Left kidney (tissue), 1 donor: ENCODE measurements at regions not wholly inside any gene's neighbourhood (a gene's known extent, or its start where the extent isn't known, plus 50 kb on each side); places are given as distances from the start of the nearest gene placed in this dataset.
"Not testable (repeated sequence)": the region's sequence is repeated elsewhere in the genome, so short reads cannot be mapped to it uniquely, and the experiment has no call there.

Experiments
- DNase-seq: peaks from one replicate; pipeline ENCODE4 v3.0.0-alpha.2; 2013

DNA sequence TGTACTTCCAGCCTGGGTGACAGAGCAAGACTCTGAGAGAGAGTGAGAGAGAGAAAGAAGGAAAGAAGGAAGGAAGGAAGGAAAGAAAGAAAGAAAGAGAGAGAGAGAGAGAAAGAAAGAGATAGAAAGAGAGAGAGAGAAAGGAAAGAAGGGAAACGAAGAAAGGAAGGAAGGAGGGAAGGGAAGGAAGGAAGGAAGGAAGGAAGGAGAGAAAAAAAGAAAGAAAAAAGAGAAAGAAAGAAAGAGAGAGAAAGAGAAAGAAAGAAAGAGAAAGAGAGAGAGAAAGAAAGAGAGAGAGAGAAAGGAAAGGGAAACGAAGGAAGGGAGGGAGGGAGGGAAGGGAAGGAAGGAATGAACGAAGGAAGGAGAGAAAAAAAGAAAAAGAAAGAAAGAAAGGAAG lies 238.6 kb downstream of the ASMT start:
- DNase-seq, result no peak

DNA sequence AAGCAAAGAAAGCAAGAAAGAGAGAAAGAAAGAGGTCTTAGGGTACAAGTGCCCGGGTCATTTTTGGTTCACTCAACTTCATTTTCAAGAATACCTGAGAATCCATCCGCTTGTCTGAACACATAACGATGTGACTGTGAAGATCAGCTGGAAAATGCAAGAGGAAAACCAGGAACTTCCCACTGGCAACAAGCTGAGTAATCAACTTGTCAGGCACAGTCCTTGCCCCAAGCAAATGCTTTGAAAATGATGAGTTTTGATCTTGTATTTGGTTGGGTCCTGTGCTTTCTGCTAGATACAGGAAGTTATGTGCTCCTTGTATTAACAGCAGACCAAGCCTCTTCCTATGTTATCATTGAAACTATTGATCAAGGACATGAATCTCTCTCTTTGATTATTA lies 239.1 kb downstream of the ASMT start:
- DNase-seq, result no peak

DNA sequence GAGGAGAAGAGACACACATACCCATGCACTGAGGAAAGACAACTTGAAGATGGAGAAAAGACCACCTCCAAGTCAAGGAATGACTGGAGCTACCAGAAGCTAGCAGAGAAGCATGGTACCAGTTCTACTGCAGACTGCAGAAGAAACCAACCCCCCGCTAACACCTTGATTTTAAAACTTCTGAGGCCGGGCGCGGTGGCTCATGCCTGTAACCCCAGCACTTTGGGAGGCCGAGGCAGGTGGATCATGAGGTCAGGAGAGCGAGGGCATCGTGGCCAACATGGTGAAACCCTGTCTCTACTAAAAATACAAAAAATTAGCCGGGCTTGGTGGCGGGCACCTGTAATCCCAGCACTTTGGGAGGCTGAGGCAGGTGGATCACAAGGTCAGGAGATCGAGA lies 240.0 kb downstream of the ASMT start:
- DNase-seq, result not testable (repeated sequence)

DNA sequence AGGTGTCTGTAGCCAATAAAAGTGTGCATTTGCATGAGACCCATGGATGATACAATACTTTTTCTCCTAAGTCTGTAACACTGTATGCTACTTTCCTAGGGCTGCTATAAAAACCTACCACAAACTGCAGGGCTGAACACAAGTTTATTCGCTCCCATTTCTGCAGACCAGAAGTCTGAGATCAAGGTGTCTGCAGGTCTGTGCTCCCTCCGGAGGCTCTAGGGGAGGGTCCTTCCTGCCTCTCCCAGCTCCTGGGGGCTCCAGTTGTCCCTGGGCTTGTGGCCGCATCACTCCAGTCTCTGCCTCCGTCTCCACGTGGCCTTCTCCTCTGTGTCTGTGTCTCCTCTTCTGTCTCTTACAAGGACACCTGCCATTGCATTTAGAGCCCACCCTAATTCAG lies 244.4 kb downstream of the ASMT start:
- not testable (repeated sequence) for DNase-seq

DNA sequence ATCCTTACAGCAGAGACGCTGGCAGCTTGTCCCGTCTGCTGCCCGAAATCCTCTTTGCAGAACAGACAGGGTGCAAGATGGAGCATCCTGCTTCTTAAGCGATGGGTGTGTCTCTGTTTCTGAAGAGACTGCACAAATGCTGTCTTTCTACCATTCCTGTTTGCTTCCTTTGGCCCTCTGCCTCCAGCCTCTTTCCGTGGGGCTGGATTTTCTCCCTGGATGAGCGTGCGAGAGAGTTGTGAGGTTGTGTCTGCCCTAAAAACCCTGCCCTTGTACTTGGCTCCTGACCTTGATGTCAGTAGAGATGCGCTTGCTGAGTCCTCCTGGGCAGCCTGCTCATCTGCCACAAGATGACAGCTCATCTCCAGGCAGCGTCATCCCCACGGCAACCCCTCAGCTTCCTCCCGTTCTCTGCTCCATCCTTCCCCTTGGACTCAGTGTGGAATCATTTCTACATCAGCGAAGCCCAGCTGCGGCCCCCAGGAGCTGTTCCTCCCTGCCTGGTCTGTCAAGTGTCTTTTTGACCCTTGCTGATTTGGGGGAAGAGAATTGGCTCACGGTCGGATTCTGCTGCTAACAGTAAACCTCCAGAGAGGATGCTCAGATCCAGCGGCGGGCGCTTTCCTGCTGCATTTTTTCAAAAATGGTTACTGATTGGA lies 246.2 kb downstream of the ASMT start:
- no peak for DNase-seq

DNA sequence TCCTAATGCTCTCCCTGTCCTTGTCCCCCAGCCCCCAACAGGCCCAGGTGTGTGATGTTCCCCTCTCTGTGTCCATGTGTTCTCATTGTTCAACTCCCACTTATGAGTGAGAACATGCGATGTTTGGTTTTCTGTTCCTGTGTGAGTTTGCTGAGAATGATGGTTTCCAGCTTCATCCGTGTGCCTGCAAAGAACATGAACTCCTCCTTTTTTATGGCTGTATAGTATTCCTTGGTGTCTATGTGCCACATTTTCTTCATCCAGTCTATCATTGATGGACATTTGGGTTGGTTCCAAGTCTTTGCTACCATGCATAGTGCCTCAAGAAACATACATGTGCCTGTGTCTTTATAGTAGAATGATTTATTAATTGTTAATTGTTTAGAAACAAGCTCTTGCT lies 249.1 kb downstream of the ASMT start:
- DNase-seq, result not testable (repeated sequence)

DNA sequence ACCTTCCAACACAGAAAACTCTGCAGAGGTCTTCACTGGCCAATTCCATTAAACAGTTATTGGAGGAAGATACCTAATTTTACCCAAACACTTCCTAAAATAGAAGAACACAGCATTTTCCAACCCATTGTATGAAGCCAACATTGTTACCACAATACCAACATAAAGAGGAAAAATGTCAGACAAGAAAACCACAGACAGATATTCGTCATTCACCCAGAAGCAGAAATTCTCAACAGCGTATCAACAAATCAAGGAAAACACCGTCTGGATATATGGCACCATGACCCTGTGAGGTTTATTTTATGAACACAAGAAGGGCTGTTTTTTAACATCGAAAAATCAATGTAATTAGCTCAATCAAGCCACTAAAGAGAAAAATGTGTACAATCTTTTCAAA lies 255.6 kb downstream of the ASMT start:
- no peak for DNase-seq

DNA sequence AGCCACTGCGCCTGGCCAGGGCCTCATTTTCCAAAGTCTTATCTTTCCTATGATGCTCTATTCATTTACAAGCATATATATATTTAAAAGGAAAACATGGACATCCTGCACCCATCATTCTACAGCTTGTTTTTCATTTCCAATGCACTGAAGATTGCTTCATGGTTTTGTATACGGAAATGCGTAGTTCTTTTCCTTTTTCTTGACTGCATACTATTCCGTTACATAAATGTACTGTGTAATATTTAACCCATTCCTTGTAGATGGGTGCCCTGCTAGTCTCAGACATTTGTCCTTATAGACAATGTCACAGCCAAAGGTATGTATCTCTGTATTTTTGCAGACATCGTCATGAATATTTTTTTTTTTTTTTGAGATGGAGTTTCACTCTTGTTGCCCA lies 257.0 kb downstream of the ASMT start:
- DNase-seq, result no peak

DNA sequence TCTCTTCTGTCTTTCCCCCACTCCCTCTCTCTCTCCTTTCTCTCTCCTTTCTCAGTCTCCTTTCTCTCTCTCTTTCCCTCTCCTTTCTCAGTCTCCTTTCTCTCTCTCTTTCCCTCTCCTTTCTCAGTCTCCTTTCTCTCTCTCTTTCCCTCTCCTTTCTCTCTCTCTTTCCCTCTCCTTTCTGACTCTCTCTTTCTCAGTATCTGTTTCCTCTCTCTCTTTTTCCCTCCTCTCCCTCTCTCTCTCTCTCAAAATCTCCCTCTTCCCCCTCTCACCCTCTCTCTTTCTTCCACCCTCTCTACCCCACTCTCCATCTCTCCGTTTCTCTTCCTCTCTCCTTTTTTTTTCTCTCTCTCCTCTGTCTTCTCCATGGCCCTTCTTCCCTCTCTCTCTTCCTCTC lies 258.8 kb downstream of the ASMT start:
- no peak for DNase-seq

DNA sequence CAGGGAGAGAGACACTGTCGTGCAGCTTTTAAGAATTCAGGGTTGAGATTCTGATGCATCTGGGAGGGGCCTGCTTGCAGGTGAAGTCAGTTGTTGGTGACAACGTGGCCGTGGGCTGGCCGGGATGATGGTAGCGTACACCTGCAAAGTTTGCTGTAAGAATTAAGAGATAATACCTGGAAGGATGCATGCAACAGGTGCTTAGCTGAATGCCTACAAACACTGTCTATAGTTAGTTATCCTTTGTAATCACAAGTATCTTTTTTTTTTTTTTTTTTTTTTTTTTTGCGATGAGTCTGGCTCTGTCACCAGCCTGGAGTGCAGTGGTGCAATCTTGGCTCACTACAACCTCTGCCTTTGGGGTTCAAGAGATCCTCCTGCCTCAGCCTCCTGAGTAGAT lies 259.6 kb downstream of the ASMT start:
- no peak for DNase-seq

DNA sequence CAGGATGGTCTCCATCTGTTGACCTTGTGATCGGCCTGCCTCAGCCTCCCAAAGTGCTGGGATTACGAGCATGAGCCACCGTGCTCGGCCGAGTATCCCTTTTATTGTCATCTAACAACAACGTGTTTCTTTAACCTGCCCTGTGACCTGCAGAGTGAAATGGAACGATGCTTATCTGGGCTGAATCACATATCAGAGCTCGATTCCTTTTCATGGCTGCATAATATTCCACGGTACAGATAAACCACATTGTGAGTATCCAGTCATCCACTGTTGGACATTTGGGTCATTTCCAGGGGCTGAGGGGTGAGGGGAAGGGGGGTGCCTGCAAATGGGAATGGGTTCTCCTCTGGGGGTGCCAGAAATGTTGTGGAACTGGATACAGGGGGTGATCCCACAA lies 260.0 kb downstream of the ASMT start:
- DNase-seq, result no peak

DNA sequence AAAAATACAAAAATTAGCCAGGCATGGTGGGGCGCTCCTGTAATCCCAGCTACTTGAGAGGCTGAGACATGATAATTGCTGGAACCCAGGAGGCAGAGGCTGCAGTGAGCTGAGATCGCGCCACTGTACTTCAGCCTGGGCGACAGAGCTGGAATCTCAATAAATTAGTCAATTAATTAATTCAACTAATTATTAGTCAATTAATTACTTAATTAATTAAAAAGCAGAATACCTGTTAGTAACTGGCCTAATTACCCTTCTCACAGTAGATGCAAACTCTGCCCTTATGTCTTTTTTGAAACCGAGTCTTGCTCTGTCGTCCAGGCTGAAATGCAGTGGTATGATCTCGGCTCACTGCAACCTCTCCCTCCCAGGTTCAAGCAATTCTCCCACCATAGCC lies 261.2 kb downstream of the ASMT start:
- no peak for DNase-seq

DNA sequence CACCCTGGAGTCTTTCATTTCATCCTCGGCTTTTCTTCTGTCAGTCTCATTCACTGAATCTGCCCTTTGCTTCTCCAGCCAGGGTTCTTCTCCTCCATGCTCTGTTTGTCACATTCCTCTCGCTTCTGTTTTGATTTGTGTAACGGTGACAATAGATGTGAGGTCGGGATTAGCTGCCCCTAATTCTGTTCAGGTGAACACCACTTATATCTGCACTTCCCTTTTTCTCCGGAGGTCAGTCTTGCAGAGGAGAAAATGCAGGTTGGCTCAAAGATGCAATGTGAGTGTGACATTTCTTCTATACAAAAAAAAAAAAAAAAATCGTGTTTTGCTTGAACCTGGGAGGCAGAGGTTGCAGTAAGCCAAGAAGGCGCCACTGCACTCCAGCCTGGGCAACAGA lies 262.9 kb downstream of the ASMT start:
- no peak for DNase-seq

DNA sequence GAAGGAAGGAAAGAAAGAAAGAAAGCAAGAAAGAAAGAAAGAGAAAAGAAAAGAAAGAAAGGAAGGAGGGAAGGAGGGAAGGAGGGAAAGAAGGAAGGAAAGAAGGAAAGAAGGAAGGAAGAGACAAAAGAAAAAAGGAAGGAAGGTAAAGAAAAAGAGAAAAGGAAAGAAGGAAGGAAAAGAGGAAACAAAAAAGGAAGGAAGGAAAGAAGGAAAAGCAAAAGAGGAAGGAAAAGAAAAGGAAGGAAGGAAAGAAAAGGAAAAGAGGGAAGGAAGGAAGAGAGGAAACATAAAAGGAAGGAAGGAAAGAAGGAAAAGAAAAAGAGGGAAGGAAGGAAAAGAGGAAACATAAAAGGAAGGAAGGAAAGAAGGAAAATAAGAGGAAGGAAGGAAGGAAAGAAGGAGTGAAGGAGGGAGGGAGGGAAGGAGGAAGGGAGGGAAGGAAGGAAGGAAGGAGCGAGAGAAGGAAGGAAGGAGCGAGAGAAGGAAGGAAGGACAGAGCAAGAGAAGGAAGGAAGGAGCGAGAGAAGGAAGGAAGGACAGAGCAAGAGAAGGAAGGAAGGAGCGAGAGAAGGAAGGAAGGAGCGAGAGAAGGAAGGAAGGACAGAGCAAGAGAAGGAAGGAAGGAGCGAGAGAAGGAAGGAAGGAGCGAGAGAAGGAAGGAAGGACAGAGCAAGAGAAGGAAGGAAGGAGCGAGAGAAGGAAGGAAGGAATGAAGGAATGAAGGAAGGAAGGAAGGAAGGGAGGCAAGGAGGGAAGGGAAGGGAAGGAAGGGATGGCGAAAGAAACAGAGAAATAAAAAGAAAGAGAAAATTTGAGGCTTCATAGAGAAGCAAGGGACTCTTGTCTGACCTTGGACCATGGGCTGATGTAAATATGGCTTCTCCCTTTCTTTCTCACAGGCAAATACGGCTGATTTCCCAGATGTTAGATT lies 266.3 kb downstream of the ASMT start:
- not testable (repeated sequence) for DNase-seq

DNA sequence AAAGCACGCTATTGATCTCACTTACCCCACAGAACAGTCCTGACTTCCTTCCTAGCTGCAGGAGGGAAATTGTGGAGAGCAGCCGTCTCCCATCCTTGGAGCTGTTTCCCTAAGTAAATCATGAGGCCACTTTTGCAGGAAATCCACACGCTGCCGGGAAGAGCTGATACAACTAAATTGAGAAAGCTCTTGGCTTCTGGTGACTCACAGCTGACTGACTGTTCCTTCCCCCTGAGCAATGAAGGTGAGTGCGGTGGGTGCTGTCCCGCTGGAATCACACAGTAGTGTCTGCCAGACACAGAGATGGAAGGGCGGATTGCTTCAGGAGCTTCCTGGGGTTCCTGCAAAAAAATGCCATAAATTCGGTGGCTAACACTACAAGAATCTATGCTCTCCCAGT lies 268.9 kb downstream of the ASMT start:
- DNase-seq, result no peak

DNA sequence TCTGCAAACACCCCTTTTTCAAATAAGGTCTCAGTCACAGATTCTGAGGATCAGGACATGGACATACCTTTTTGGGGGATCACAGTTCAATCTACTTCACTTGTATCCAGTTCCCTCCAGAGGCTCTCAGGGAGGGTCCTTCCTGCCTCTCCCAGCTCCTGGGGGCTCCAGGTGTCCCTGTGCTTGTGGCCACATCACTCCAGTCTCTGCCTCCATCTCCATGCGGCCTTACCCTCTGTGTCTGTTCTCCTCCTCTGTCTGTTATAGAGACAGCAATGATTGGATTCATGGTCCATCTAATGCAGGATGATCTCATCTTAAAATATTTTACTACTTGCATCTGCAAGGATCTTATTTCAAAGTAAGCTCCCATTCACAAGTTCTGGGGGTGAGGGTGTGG lies 269.6 kb downstream of the ASMT start:
- no peak for DNase-seq

DNA sequence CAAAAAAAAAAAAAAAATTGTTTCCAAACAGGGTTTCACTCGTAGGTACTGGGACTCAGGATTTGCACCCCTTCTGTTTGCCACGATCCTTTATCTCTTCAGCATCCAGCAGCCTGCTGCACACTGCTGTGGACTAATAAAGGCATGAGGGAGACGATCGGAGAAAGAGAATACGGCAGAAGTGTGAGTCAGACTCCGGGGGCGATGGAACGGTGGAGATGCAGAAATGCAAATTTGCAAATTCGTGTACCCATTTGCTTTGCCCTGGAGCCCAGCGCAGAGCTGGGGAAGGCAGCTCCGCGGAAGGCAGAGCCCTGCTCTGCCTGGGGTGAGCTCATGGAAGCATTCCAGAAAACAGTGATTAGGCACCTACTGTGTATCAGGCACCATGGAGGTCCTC lies 270.3 kb downstream of the ASMT start:
- no peak for DNase-seq

DNA sequence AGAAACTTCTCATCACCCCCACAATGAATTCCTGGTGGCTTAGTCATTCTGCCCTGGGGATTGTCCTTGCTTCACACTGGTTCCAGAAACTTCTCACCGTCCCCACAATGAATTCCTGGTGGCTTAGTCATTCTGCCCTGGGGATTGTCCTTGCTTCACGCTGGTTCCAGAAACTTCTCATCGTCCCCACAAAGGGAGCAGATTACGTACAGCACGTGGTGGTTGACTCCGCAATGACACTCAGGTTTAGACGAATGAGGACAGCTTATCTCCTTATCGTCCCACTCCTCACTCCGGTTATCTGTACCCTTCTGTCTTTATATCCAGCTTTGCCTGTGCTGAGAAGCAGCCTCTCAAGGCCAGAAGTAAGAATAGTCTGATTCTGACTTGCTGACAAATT lies 273.4 kb downstream of the ASMT start:
- not testable (repeated sequence) for DNase-seq

DNA sequence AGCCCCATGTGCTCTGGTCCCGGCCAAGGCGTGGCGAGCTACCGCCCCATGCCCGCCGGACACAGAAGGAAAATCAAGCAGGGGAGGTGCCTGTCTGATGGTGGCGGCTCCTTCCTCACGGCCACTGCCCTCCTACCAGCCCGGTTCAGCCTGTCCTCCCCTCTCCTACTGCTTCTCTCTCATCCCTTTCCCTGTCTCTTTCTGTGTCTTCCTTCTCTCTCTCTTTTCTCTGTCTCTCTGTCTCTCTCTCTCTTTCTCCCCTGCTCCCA lies 279.1 kb downstream of the ASMT start:
- DNase-seq, result no peak

DNA sequence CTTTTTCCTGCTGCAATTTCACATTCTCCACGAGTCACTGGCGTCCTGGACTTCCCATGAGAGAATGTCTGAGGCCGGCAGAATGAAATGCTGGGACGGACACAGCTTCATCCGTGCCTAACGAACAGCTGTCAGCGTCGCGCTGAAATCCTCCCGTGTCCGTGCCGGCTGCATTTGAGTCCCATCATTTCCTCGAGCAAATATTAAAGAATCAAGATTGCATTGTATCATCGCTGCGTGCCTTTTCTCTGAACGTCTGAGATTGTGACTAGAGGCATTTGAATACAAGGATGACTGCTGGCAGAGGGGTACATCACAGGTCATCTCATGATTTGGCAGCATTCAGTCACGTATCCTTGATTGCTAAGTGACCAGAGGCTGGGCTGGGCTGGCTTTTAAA lies 279.9 kb downstream of the ASMT start:
- DNase-seq, result no peak

DNA sequence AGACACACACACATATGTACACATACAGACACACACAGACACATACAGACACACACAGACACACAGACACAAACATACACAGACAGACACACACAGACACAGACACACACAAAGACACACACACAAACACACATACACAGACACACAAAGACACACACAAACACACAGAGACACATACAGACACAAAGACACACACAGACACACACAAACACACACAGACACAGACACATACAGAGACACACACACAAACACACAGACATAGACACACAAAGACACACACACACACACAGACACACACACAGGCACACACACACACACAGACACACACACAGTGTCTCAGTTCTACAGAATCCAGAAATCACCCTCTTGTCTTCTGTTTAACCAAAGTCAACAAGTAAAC lies 280.7 kb downstream of the ASMT start:
- no peak for DNase-seq

DNA sequence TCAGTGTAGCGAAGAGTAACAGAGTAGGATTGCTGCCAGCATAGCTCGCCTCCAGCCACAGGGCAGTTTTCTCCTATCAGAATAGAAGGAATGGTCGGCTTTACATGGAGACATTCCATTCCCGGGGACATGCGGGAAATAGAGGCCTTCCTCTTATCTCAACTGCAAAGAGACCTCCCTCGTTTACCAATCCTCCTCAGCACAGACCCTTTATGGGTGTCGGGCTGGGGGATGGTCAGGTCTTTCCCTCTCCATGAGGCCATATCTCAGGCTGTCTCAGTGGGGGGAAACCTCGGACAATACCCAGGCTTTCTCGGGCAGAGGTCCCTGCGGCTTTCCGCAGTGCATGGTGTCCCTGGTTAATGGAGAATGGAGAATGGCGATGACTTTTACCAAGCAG lies 285.0 kb downstream of the ASMT start:
- DNase-seq, result no peak

DNA sequence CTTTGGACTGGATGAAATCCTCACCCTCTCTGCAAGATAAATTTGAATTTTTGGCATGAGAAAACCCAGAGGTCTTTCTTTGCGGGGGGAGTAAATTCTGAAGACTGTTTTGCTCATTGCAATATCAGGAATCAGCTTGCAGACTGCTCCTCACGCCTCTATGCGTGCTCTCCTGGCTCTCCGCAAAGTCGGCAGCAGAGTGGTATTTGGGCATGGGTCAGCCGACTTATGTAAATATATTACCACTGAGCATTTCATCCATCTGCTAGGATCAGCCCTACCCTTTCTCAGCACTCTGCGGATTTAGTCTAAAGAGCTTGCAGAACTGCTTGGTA lies 288.0 kb downstream of the ASMT start:
- no peak for DNase-seq

DNA sequence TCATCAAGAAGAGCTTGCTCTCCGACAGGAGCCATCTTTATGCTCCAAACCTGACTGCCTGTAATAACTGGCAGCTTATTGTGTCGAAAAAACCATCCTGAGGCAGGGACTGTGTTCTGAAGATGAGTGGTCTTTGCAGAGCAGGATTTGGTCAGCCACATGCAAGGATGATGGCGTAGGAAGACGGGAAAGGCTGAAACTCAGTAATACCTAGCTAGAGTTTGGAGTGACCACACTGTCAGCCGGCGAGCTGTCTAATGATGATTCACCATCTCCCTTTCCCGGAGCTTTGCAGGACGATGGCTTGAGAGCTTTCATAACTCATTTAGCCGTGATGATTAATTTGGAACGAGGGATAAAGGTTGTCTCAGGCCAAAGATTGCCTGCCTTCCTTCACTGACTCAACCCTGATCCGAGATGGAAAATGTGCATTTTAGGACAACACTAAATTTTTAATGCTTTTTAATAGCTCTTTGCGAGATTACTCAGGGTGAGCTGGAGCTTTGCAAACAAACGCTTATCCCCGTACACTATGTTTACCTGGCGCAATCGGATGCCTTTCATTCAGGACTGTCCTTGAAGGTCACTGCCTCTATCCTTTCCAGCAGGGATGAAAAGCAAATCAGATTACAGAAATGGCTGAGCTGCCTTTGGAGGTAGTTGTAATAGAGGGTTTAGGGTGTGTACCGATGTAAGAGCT lies 288.5 kb downstream of the ASMT start:
- no peak for DNase-seq
